ENCODE measurements at regions not wholly inside any gene's neighbourhood (a gene's known extent, or its start where the extent isn't known, plus 50 kb on each side); places are given as distances from the start of the nearest gene placed in this dataset.

DNA sequence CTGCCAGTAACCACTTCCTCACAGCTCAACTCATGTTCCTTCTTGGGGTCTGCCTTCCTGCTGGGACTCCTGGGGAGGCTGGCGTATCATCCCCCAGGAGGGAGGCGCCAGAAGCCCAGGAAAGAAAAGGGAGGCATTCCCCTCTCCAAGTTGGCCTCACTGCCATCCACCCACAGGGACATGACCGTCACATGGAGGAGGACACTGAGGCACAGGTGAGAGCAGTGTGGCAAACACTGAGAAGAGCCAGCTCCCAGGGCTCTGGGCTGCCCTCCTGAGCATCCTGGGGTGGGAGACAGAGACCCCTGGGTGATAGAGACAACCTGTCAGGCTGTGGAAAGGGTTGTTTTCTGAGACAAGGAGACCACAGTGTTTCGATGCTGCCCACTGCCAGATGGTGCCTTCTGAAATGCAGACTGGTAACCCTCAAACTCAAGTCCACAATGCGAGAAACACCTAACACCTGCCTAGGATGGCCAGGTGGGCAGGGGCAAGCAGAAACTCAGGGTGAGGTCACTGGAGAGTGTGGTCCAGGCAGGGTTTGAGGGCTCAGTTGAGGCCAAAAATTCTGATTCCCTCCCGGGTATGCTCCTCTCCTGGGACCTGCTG, 1722.1 kb downstream of the TP53TG3F start:
- POLR2A ChIA-PET, result no interaction called here

DNA sequence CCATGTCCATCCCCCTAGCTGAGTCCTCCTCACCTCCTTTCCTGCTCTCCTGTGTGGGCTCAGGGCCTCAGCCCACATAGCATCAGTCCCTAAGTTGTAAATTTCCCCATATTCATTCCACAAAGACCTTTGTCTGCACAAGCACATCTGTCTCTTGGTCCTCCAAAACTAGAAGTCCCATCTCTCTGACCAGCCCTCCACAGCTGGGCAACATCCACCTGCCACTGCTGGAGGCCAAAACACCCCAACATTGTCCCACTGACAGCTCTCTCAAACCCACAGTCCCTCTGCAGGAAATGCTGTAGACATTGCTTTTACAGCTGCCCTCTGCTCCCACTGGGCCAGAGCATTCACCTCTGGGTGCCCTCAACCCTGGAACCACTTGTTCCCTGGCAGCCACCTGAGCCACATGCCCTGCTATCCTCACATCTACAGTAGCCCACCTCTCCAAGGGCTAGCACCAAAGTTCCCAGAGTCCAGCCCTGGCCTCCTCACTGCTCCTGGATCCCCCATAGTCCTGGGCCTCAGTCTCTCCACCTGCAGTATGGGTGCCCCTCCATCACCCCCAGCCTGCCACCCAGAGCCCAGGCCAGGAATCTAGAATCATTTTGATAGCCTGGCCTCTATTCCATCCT, 1722.7 kb downstream of the TP53TG3F start:
- ChIA-PET POLR2A (no interaction called here), CTCF (no interaction called here)
- TF ChIP-seq FOXA1 (IDR thresholded peaks at IDR 0.05) (no peak), LEF1 (IDR thresholded peaks at IDR 0.05; ENCODE audit: borderline replicate concordance) (no peak), HDGF (IDR thresholded peaks at IDR 0.05; ENCODE audit: borderline replicate concordance) (no peak), ARNT (IDR thresholded peaks at IDR 0.05) (no peak), FOXK2 (IDR thresholded peaks at IDR 0.05) (no peak), SUZ12 (IDR thresholded peaks at IDR 0.05) (no peak), FOXM1 (IDR thresholded peaks at IDR 0.05; ENCODE audit: borderline replicate concordance) (no peak), CTBP1 (IDR thresholded peaks at IDR 0.05; ENCODE audit: borderline replicate concordance) (no peak), SP1 (IDR thresholded peaks at IDR 0.05) (no peak), NFRKB (IDR thresholded peaks at IDR 0.05) (no peak), ZNF384 (IDR thresholded peaks at IDR 0.05) (no peak), BHLHE40 (IDR thresholded peaks at IDR 0.05; ENCODE audit: borderline replicate concordance) (no peak), L3MBTL2 (conservative IDR thresholded peaks at IDR 0.05) (no peak), TARDBP (IDR thresholded peaks at IDR 0.05) (no peak), ELF4 (IDR thresholded peaks at IDR 0.05) (no peak)
- TF ChIP-seq, protein P1, sequence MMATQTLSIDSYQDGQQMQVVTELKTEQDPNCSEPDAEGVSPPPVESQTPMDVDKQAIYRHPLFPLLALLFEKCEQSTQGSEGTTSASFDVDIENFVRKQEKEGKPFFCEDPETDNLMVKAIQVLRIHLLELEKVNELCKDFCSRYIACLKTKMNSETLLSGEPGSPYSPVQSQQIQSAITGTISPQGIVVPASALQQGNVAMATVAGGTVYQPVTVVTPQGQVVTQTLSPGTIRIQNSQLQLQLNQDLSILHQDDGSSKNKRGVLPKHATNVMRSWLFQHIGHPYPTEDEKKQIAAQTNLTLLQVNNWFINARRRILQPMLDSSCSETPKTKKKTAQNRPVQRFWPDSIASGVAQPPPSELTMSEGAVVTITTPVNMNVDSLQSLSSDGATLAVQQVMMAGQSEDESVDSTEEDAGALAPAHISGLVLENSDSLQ (IDR thresholded peaks at IDR 0.05), result no peak
- DNase-seq (ENCODE audit: extremely low spot score), result no peak

More for the DNA sequence above, 1722.1 kb downstream of the TP53TG3F start:
- TF ChIP-seq SP1 (IDR thresholded peaks at IDR 0.05), result no peak
- no peak for TF ChIP-seq L3MBTL2 (conservative IDR thresholded peaks at IDR 0.05)
- TF ChIP-seq ELF4 (IDR thresholded peaks at IDR 0.05), result no peak
- no peak for TF ChIP-seq FOXM1 (IDR thresholded peaks at IDR 0.05; ENCODE audit: borderline replicate concordance)
- TF ChIP-seq BHLHE40 (IDR thresholded peaks at IDR 0.05; ENCODE audit: borderline replicate concordance), result no peak
- no peak for TF ChIP-seq HDGF (IDR thresholded peaks at IDR 0.05; ENCODE audit: borderline replicate concordance)
- DNase-seq (ENCODE audit: extremely low spot score), result no peak
- CTCF ChIA-PET, result no interaction called here

DNA sequence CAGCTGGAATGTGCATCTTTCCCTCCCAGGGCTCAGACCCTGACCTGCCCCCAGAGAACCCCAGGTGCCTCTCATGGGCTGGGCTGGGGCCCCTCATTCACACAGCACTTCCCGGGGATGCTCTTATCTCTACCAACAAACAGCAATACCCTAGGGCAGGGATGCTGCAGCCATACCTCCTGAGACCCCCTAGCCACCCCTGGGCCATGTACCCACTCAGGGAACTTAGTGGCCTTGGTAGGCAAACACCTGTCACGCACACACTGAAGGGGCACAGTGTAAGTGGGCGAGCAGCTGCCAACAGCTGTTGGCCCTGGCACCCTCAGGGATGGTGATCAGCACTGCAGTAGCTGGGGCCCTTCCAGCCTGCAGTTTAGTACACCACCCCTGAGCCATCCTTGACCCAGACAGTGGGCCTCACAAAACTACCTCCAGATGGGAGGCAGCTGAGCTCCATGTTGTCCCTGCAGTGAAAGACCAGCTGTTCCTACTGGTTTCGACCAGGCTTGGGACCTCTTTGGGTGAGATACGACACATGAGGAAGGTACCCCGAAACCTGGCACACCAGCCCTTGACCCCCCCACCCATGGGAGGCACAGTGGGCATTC, 1723.6 kb downstream of the TP53TG3F start:
- POLR2A ChIA-PET, result no interaction called here
- DNase-seq (ENCODE audit: extremely low spot score), result no peak
- TF ChIP-seq CTBP1 (IDR thresholded peaks at IDR 0.05; ENCODE audit: borderline replicate concordance), result no peak
- TF ChIP-seq TARDBP (IDR thresholded peaks at IDR 0.05), result no peak
- TF ChIP-seq FOXM1 (IDR thresholded peaks at IDR 0.05; ENCODE audit: borderline replicate concordance), result no peak
- TF ChIP-seq L3MBTL2 (conservative IDR thresholded peaks at IDR 0.05), result no peak
- TF ChIP-seq HDGF (IDR thresholded peaks at IDR 0.05; ENCODE audit: borderline replicate concordance), result no peak
- CTCF ChIA-PET, result no interaction called here

DNA sequence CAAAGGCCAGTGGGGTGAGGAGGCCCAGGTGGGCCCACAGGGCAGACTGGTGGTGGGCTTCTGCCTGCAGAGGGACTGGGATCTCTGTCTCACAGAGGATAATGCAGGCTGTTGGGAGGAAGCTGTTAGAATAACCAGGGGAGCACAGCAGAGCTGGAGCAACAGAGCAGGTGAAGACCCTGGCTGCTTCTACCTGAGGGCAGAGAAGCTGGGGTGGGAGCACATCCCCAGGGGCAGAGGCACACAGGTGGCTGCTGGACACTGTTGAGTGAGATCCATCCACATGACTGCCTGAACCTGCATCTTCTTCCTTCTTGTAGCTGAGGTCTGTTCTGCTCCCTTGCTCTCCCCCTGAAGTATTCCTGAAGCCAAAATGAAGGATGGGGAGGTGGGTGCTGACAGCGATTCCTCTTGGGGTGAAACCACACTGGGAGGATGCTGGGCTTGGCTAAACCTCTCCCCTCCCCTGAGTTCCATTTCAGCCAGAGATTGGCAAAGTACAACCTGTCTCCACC, 1725.0 kb downstream of the TP53TG3F start:
- no peak for TF ChIP-seq L3MBTL2 (conservative IDR thresholded peaks at IDR 0.05)
- no peak for TF ChIP-seq CTBP1 (IDR thresholded peaks at IDR 0.05; ENCODE audit: borderline replicate concordance)
- no peak for TF ChIP-seq HDGF (IDR thresholded peaks at IDR 0.05; ENCODE audit: borderline replicate concordance)
- no peak for TF ChIP-seq FOXK2 (IDR thresholded peaks at IDR 0.05)
- no peak for TF ChIP-seq ELF4 (IDR thresholded peaks at IDR 0.05)
- TF ChIP-seq, protein P1 (IDR thresholded peaks at IDR 0.05), result no peak
- ChIA-PET CTCF (no interaction called here), POLR2A (no interaction called here)
- no peak for DNase-seq (ENCODE audit: extremely low spot score)

DNA sequence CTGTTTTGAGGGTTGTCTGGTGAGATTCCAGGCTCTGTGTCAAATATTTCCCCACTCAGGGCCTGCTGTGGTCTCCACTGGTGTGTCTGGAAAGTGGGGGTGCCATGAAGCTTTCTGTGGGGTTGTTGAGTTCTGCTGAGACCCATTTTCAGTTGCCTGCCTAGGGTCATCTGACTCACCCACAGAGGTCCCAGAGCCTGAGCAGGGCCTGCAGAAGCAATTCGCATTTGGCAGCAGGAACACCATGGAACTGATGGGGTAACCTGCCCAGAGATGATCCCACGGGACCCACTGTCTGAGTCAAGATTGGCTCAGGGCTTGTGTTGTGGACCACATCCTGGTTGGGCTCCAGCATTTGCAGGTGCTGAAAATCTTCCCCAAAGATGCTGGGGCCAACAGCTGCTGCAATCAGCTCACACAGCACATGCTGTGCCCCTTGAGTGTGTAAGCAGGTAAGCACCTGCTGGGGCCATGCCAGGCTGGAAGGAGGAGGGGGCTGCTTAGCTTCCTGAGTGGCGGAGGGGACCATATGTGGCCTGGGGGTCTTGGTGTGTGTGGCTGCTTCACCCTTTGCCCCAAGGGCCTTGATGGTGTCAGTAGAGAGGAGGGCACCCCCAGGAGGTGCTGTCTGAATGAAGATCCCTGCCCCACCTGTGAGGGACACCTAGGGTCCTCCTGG, 1726.1 kb downstream of the TP53TG3F start:
- POLR2A ChIA-PET, result no interaction called here
- no peak for TF ChIP-seq ARNT (IDR thresholded peaks at IDR 0.05)
- no peak for TF ChIP-seq TARDBP (IDR thresholded peaks at IDR 0.05)
- no peak for TF ChIP-seq CTBP1 (IDR thresholded peaks at IDR 0.05; ENCODE audit: borderline replicate concordance)
- TF ChIP-seq HDGF (IDR thresholded peaks at IDR 0.05; ENCODE audit: borderline replicate concordance), result no peak
- no peak for DNase-seq (ENCODE audit: extremely low spot score)
- CTCF ChIA-PET, result no interaction called here

DNA sequence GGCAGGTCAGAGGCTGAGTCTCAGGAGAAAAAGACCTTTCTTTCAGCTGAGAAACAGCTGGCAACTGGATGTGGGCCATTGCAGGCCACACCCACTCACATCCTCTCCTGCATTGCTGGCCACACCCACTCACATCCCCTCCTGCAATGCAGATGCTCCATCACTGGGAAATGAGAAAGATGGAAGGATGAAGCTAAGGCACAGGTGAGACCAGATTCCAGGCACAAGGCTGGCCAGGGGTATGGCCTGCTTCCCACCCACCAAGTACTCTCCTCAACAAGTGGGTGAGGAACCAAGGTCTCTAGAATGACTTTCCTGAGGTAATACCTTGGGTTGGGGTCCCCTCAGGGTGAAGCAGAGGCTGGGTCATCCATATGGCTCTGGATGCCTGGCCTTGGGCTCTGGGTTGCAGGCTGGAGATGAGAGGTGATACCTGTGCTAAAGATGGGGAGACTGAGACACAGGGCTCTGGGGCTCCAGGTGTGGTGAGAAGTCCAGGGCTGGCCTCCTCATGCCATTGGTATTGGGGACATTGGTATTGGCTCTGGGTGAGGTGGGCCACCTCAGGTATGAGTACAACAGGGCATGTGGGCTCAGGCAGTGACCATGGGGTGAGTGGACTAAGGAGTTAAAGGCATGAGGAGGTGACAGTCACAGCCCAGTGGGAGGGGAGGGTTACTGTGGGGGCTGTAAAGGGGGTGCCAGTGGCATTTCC, 1726.8 kb downstream of the TP53TG3F start:
- no peak for DNase-seq (ENCODE audit: extremely low spot score)
- CTCF ChIA-PET, result no interaction called here
- TF ChIP-seq L3MBTL2 (conservative IDR thresholded peaks at IDR 0.05) (no peak), HDGF (IDR thresholded peaks at IDR 0.05; ENCODE audit: borderline replicate concordance) (no peak), CTBP1 (IDR thresholded peaks at IDR 0.05; ENCODE audit: borderline replicate concordance) (no peak), ARNT (IDR thresholded peaks at IDR 0.05) (no peak), FOXK2 (IDR thresholded peaks at IDR 0.05) (no peak), NFRKB (IDR thresholded peaks at IDR 0.05) (no peak), LEF1 (IDR thresholded peaks at IDR 0.05; ENCODE audit: borderline replicate concordance) (no peak)
- POLR2A ChIA-PET, result no interaction called here

Measured in HEK293T (cell line).